ENCODE measurements at regions not wholly inside any gene's neighbourhood (a gene's known extent, or its start where the extent isn't known, plus 50 kb on each side); places are given as distances from the start of the nearest gene placed in this dataset.

- TF ChIP-seq CTCF (IDR thresholded peaks at IDR 0.05) (no peak), POLR2A (IDR thresholded peaks at IDR 0.05) (no peak), EP300 (IDR thresholded peaks at IDR 0.05; ENCODE audit: low read depth) (no peak)
Observed at GRCh38 chr2:51401546-51401945, 369.6 kb upstream of the NRXN1 start.

Data from transverse colon (tissue), 3 donors.